Ovary (tissue), 7 donors: ENCODE measurements at regions not wholly inside any gene's neighbourhood (a gene's known extent, or its start where the extent isn't known, plus 50 kb on each side); places are given as distances from the start of the nearest gene placed in this dataset.

Experiments used
- DNase-seq, 5 donors: peaks; one replicate each; pipeline ENCODE4 v3.0.0-alpha.2; 2019 to 2020
- H3K27ac ChIP-seq, 2 donors: fragments of 200-600 bp; one replicate each; pipeline versions ENCODE4 v1.5.1 to v1.8.0; 2019 to 2022
- H3K27me3 ChIP-seq: fragments of 200-600 bp; one replicate; pipeline ENCODE4 v1.8.0; 2022
- H3K36me3 ChIP-seq: fragments of 200-600 bp; sonication (generic); one replicate; pipeline ENCODE4 v1.5.1; 2019
- H3K4me1 ChIP-seq: one replicate; pipeline ENCODE4 v1.8.1; 2013; ENCODE audit warnings: mild to moderate bottlenecking, moderate library complexity; ENCODE audit not compliant: insufficient read depth
- H3K4me3 ChIP-seq: fragments of 200-600 bp; sonication (generic); one replicate; pipeline ENCODE4 v1.5.1; 2017
- H3K9me3 ChIP-seq, 2 donors: fragments of 200-600 bp in 1 of 2; sonication (generic) in 1 of 2; one replicate each; pipeline versions ENCODE4 v1.5.1 to v1.8.1; 2013 to 2019; ENCODE audit warnings: mild to moderate bottlenecking in 1 of 2, moderate library complexity in 1 of 2
- CTCF ChIP-seq, 3 donors: fragments of 450-650 bp in 2 of 3; fragments of 200-600 bp in 1 of 3; IDR thresholded peaks; one replicate each; pipeline versions ENCODE4 v1.5.1 to v1.8.0; 2016 to 2022; ENCODE audit warnings: antibody characterized with exemption in 3 of 3, mild to moderate bottlenecking in 1 of 3
- EP300 ChIP-seq: sonication (generic); formaldehyde crosslinking; IDR thresholded peaks from one replicate; pipeline ENCODE4 v1.6.1; 2017; ENCODE audit warnings: antibody characterized with exemption
- POLR2A ChIP-seq: fragments of 450-650 bp; IDR thresholded peaks from one replicate; pipeline ENCODE4 v1.6.1; 2017; ENCODE audit warnings: antibody characterized with exemption, mild to moderate bottlenecking, moderate library complexity
- WGBS, 3 donors: extraction: QIAGEN DNeasy Blood & Tissue Kit in 1 of 3; methylation state at CpG; one replicate each; pipeline versions ENCODE4 v1.1.5 to v1.1.7; 2013 to 2017; 5-methylcytosine and 5-hydroxymethylcytosine counted together
- intact Hi-C, 4 donors: fragments of 100-400 bp; cut with DNase I; formaldehyde crosslinking; loops; one replicate each; pipeline versions ENCODE4 v1.11.0 to v1.15.1; 2022 to 2023
- donor health status: DM: no; HTN: no; CAD: no; lungs with moderate emphysema.
- donor health status: DM: no; HTN: no; CAD: no.
- donor health status: Bipolar disorder and iron deficiency.
- donor health status: DM: no; HTN: no; CAD: no.
- donor health status: DM: yes; HTN: yes; CAD: no.

- no peak overlapping the region for H3K4me3 ChIP-seq
- H3K4me1 ChIP-seq, result no peaks in the 10 kb centered on the region
- H3K27me3 ChIP-seq, result no peaks in the 10 kb centered on the region
- no peak for DNase-seq
- TF ChIP-seq CTCF (IDR thresholded peaks at IDR 0.05) (no peak), POLR2A (no peak), EP300 (no peak)
- no peaks in the 10 kb centered on the region for H3K9me3 ChIP-seq
- 74 to 89% (median 89%) methylated on average over 1 of the region's 1 CpG for WGBS, 3 donors
- intact Hi-C loops, result no loop called here
- no peak overlapping the region for H3K27ac ChIP-seq
- no peaks in the 10 kb centered on the region for H3K36me3 ChIP-seq
Measured at GRCh38 chr7:15888090-15888489, 201.6 kb upstream of the MEOX2 start.

- Histone ChIP-seq H3K9me3 (no peaks in the 10 kb centered on the region), H3K4me1 (no peaks in the 10 kb centered on the region), H3K4me3 (no peak overlapping the region), H3K27me3 (no peaks in the 10 kb centered on the region), H3K27ac (no peak overlapping the region), H3K36me3 (no peaks in the 10 kb centered on the region)
- 94 to 98% (median 98%) methylated on average over 1 of the region's 1 CpG for WGBS, 3 donors
- TF ChIP-seq CTCF (IDR thresholded peaks at IDR 0.05), result no peak
- TF ChIP-seq POLR2A, result no peak
- no peak for TF ChIP-seq EP300
- intact Hi-C loops, result no loop called here
- no peak for DNase-seq
Measured at GRCh38 chr7:15886626-15887025, 200.1 kb upstream of the MEOX2 start.

GRCh38 chr7:15885678-15886077 lies 199.2 kb upstream of the MEOX2 start:
- Histone ChIP-seq H3K27me3 (no peaks in the 10 kb centered on the region), H3K9me3 (no peaks in the 10 kb centered on the region), H3K4me1 (no peaks in the 10 kb centered on the region), H3K4me3 (no peak overlapping the region), H3K36me3 (no peaks in the 10 kb centered on the region), H3K27ac (no peak overlapping the region)
- 94 to 97% (median 96%) methylated on average over 2 of the region's 2 CpGs for WGBS, 3 donors
- TF ChIP-seq EP300, result no peak
- no peak for TF ChIP-seq CTCF (IDR thresholded peaks at IDR 0.05)
- no peak for TF ChIP-seq POLR2A
- intact Hi-C loops, result no loop called here
- DNase-seq, result no peak

GRCh38 chr7:15874774-15875173 lies 188.3 kb upstream of the MEOX2 start:
- no peak overlapping the region for H3K4me3 ChIP-seq
- H3K27me3 ChIP-seq, result no peaks in the 10 kb centered on the region
- H3K9me3 ChIP-seq, result no peaks in the 10 kb centered on the region
- no peak overlapping the region for H3K27ac ChIP-seq
- H3K36me3 ChIP-seq, result no peaks in the 10 kb centered on the region
- intact Hi-C loops, result no loop called here
- H3K4me1 ChIP-seq, result no peaks in the 10 kb centered on the region
- no peak for DNase-seq
- TF ChIP-seq EP300 (no peak), CTCF (IDR thresholded peaks at IDR 0.05) (no peak), POLR2A (no peak)

GRCh38 chr7:15870347-15870746 lies 183.9 kb upstream of the MEOX2 start:
- intact Hi-C loops, result no loop called here
- Histone ChIP-seq H3K4me1 (no peaks in the 10 kb centered on the region), H3K27ac (no peak overlapping the region), H3K9me3 (no peaks in the 10 kb centered on the region), H3K4me3 (no peak overlapping the region), H3K27me3 (no peaks in the 10 kb centered on the region), H3K36me3 (no peaks in the 10 kb centered on the region)
- 83 to 88% (median 84%) methylated on average over 1 of the region's 1 CpG for WGBS, 3 donors
- no peak for TF ChIP-seq CTCF (IDR thresholded peaks at IDR 0.05)
- no peak for TF ChIP-seq EP300
- no peak for TF ChIP-seq POLR2A
- no peak for DNase-seq
